ENCODE measurements at regions not wholly inside any gene's neighbourhood (a gene's known extent, or its start where the extent isn't known, plus 50 kb on each side); places are given as distances from the start of the nearest gene placed in this dataset.

- no peak overlapping the region for H3K4me3 Mint-ChIP-seq
- H3K27ac Mint-ChIP-seq, result no peak overlapping the region
- H3K27me3 Mint-ChIP-seq, result peaks cover 3% of the 10 kb centered on the region
- H3K36me3 Mint-ChIP-seq (ENCODE audit: low read depth), result no peaks in the 10 kb centered on the region
- no peak for DNase-seq
- intact Hi-C loops (cut with micrococcal nuclease), result no loop called here
- H3K9me3 Mint-ChIP-seq, result no peaks in the 10 kb centered on the region
- no peaks in the 10 kb centered on the region for H3K4me1 Mint-ChIP-seq
Observed at GRCh38 chr6:22083119-22083518, 213.7 kb downstream of the PRL start.

- Mint-ChIP-seq H3K4me1 (no peaks in the 10 kb centered on the region), H3K27me3 (peaks cover under 1% of the 10 kb centered on the region), H3K4me3 (no peak overlapping the region), H3K27ac (no peak overlapping the region), H3K36me3 (ENCODE audit: low read depth) (no peaks in the 10 kb centered on the region), H3K9me3 (no peaks in the 10 kb centered on the region)
- intact Hi-C loops (cut with micrococcal nuclease), result no loop called here
- no peak for DNase-seq
Observed at GRCh38 chr6:22087960-22088706, 208.7 kb downstream of the PRL start.

GRCh38 chr6:22091424-22091948 is 205.3 kb downstream of the PRL start:
- Mint-ChIP-seq H3K9me3 (no peaks in the 10 kb centered on the region), H3K27ac (no peak overlapping the region), H3K36me3 (ENCODE audit: low read depth) (no peaks in the 10 kb centered on the region), H3K4me1 (no peaks in the 10 kb centered on the region), H3K27me3 (no peaks in the 10 kb centered on the region), H3K4me3 (no peak overlapping the region)
- no peak for DNase-seq
- intact Hi-C loops (cut with micrococcal nuclease), result no loop called here

GRCh38 chr6:22095836-22096235 is 201.0 kb downstream of the PRL start:
- Mint-ChIP-seq H3K27me3 (no peaks in the 10 kb centered on the region), H3K27ac (no peak overlapping the region), H3K36me3 (ENCODE audit: low read depth) (no peaks in the 10 kb centered on the region), H3K4me1 (no peaks in the 10 kb centered on the region), H3K9me3 (no peaks in the 10 kb centered on the region), H3K4me3 (no peak overlapping the region)
- intact Hi-C loops (cut with micrococcal nuclease), result no loop called here
- DNase-seq, result no peak

- no peak overlapping the region for H3K27ac Mint-ChIP-seq
Observed at GRCh38 chr6:22098601-22099031, 198.2 kb downstream of the PRL start.

GRCh38 chr6:22099231-22099630 is 197.6 kb downstream of the PRL start:
- no peak overlapping the region for H3K27ac Mint-ChIP-seq
- no peak for DNase-seq
- no peaks in the 10 kb centered on the region for H3K27me3 Mint-ChIP-seq
- no peak overlapping the region for H3K4me3 Mint-ChIP-seq
- no peaks in the 10 kb centered on the region for H3K9me3 Mint-ChIP-seq
- H3K4me1 Mint-ChIP-seq, result peaks cover 3% of the 10 kb centered on the region
- no peaks in the 10 kb centered on the region for H3K36me3 Mint-ChIP-seq (ENCODE audit: low read depth)
- intact Hi-C loops (cut with micrococcal nuclease), result no loop called here

More at GRCh38 chr6:22098601-22099031, 198.2 kb downstream of the PRL start:
- intact Hi-C loops (cut with micrococcal nuclease), result no loop called here
- DNase-seq, result no peak
- Mint-ChIP-seq H3K36me3 (ENCODE audit: low read depth) (no peaks in the 10 kb centered on the region), H3K4me1 (peaks cover 3% of the 10 kb centered on the region), H3K9me3 (no peaks in the 10 kb centered on the region), H3K27me3 (no peaks in the 10 kb centered on the region), H3K4me3 (no peak overlapping the region)

GRCh38 chr6:22099923-22100322 is 196.9 kb downstream of the PRL start:
- H3K27me3 Mint-ChIP-seq, result no peaks in the 10 kb centered on the region
- no peaks in the 10 kb centered on the region for H3K9me3 Mint-ChIP-seq
- no peaks in the 10 kb centered on the region for H3K36me3 Mint-ChIP-seq (ENCODE audit: low read depth)
- H3K4me3 Mint-ChIP-seq, result no peak overlapping the region
- peaks cover 3% of the 10 kb centered on the region for H3K4me1 Mint-ChIP-seq
- no peak for DNase-seq
- H3K27ac Mint-ChIP-seq, result no peak overlapping the region
- intact Hi-C loops (cut with micrococcal nuclease), result no loop called here

GRCh38 chr6:22101163-22101562 is 195.7 kb downstream of the PRL start:
- Mint-ChIP-seq H3K27me3 (no peaks in the 10 kb centered on the region), H3K27ac (no peak overlapping the region), H3K9me3 (no peaks in the 10 kb centered on the region), H3K36me3 (ENCODE audit: low read depth) (no peaks in the 10 kb centered on the region), H3K4me3 (no peak overlapping the region), H3K4me1 (peaks cover 3% of the 10 kb centered on the region)
- DNase-seq, result no peak
- intact Hi-C loops (cut with micrococcal nuclease), result no loop called here

- Mint-ChIP-seq H3K27me3 (no peaks in the 10 kb centered on the region), H3K9me3 (no peaks in the 10 kb centered on the region), H3K27ac (no peak overlapping the region), H3K4me1 (peaks cover 3% of the 10 kb centered on the region), H3K4me3 (no peak overlapping the region), H3K36me3 (ENCODE audit: low read depth) (no peaks in the 10 kb centered on the region)
- DNase-seq, result no peak
- intact Hi-C loops (cut with micrococcal nuclease), result loop anchor here (2.0 kb wide), 1 partner anchor 34 kb away; no protein-coding TSS in a partner anchor
Observed at GRCh38 chr6:22102671-22103070, 194.2 kb downstream of the PRL start.

GRCh38 chr6:22106451-22106850 is 190.4 kb downstream of the PRL start:
- Mint-ChIP-seq H3K36me3 (ENCODE audit: low read depth) (no peaks in the 10 kb centered on the region), H3K27me3 (no peaks in the 10 kb centered on the region), H3K4me3 (no peak overlapping the region), H3K4me1 (peaks cover 3% of the 10 kb centered on the region), H3K9me3 (no peaks in the 10 kb centered on the region), H3K27ac (no peak overlapping the region)
- intact Hi-C loops (cut with micrococcal nuclease), result no loop called here
- DNase-seq, result no peak

GRCh38 chr6:22106961-22107360 is 189.9 kb downstream of the PRL start:
- Mint-ChIP-seq H3K4me3 (no peak overlapping the region), H3K4me1 (peaks cover 3% of the 10 kb centered on the region), H3K9me3 (no peaks in the 10 kb centered on the region), H3K36me3 (ENCODE audit: low read depth) (no peaks in the 10 kb centered on the region), H3K27ac (no peak overlapping the region), H3K27me3 (no peaks in the 10 kb centered on the region)
- no peak for DNase-seq
- intact Hi-C loops (cut with micrococcal nuclease), result no loop called here

- H3K9me3 Mint-ChIP-seq, result no peaks in the 10 kb centered on the region
- no peaks in the 10 kb centered on the region for H3K27me3 Mint-ChIP-seq
- no peaks in the 10 kb centered on the region for H3K4me1 Mint-ChIP-seq
- DNase-seq, result no peak
- no peak overlapping the region for H3K27ac Mint-ChIP-seq
- H3K36me3 Mint-ChIP-seq (ENCODE audit: low read depth), result no peaks in the 10 kb centered on the region
- intact Hi-C loops (cut with micrococcal nuclease), result no loop called here
- H3K4me3 Mint-ChIP-seq, result no peak overlapping the region
Observed at GRCh38 chr6:22108199-22108598, 188.6 kb downstream of the PRL start.

- no peaks in the 10 kb centered on the region for H3K9me3 Mint-ChIP-seq
- no peaks in the 10 kb centered on the region for H3K36me3 Mint-ChIP-seq (ENCODE audit: low read depth)
- H3K4me1 Mint-ChIP-seq, result no peaks in the 10 kb centered on the region
- H3K27me3 Mint-ChIP-seq, result no peaks in the 10 kb centered on the region
- H3K4me3 Mint-ChIP-seq, result no peak overlapping the region
- DNase-seq, result no peak
- H3K27ac Mint-ChIP-seq, result no peak overlapping the region
- intact Hi-C loops (cut with micrococcal nuclease), result no loop called here
Observed at GRCh38 chr6:22110061-22110460, 186.8 kb downstream of the PRL start.

- no peaks in the 10 kb centered on the region for H3K27me3 Mint-ChIP-seq
- DNase-seq, result no peak
- H3K9me3 Mint-ChIP-seq, result no peaks in the 10 kb centered on the region
- H3K36me3 Mint-ChIP-seq (ENCODE audit: low read depth), result no peaks in the 10 kb centered on the region
- H3K27ac Mint-ChIP-seq, result no peak overlapping the region
- intact Hi-C loops (cut with micrococcal nuclease), result no loop called here
- no peaks in the 10 kb centered on the region for H3K4me1 Mint-ChIP-seq
- no peak overlapping the region for H3K4me3 Mint-ChIP-seq
Observed at GRCh38 chr6:22112461-22112860, 184.4 kb downstream of the PRL start.
